Right renal pelvis (tissue), 4 donors: ENCODE measurements at regions not wholly inside any gene's neighbourhood (a gene's known extent, or its start where the extent isn't known, plus 50 kb on each side); places are given as distances from the start of the nearest gene placed in this dataset.
"Not testable (repeated sequence)": the region's sequence is repeated elsewhere in the genome, so short reads cannot be mapped to it uniquely, and the experiment has no call there.

Source experiments
- DNase-seq, 4 donors: peaks; one replicate each; pipeline ENCODE4 v3.0.0-alpha.2; 2013; ENCODE audit warnings: low read depth in 4 of 4, low spot score in 3 of 4, missing footprints in 1 of 4

DNA sequence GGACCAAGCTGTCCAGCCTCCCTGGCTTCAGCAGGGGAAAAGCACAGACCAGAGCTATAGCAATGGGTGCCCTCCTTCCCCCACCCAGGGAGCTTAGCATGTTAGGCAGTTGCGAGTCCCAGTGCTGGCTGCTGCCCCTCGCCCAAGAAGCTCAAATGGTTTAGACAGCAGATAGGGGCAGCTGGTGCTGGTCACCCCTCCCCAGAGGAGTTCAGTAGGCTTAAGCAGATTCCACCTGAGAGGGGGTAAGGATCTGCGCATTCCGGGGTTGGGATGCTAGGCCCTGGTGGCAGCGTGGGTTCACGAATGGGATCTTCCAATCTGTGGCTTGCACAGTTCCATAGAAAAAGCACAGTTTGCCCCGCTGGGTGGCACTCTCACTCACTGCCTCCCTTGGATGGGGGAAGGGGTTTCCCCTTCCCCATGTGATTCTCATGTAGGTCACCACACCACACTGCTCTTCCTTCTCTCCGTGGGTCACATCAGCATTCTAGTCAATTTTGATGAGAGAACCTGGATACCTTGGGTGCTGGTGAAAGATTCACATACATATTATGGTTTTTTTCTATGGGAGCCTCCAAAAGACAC is 665.6 kb downstream of the C12orf50 start:
- no peak for DNase-seq

DNA sequence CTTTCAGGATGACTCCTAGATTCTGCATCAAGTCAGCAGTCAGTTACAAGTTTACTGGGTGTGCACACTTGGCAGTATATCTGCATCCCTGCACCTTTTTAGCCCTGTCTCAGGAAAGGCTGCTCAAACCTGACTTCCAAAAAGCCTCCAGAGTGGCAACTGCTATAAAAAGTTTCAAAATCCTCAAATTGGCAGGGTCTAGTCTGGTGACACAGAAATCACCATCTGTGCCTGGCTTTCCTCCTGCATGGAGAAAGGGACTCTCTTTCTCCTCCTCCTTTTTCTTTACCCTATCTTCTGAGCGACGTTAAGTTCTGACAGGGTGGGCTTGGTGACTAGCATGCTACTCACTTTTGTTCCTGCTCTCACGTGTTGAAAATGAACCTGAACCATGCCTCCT is 679.5 kb downstream of the C12orf50 start:
- DNase-seq, result no peak

DNA sequence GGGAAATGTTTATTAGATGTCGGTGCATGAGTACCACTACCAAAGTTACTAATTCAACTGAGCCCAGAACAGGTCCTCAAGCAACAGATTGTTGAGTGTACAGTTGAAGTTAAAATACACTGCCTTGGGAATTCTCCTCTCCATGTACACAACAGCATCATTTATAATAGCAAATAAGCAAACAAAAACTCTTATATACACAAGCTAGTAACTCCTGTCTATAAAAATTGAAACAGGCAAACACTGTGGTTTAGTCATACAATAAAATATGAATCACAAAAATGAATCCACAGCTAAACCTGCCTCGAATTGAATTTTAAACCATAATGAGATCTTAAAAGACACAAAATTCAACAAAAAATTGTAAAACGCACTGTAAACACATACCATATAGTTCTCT is 681.1 kb downstream of the C12orf50 start:
- no peak for DNase-seq

DNA sequence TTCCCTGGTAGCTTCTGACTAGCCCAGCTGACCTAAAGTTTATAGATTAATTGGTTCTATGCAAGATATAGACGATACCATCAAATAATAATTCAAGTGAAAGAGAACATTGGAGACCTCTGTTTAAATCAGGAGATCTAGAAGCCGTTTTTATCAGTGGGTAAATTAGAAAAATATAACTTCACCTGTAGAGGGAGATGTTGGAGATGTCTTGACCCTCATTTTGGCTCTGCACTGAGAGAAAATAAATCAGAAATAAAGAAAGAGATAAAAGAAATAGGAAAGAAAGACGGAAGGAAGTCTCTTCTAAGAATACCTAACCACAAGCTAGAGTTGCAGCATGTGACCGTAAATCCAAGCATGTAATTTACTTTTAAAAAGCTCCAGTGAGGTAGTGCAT is 684.5 kb downstream of the C12orf50 start:
- DNase-seq, result no peak

DNA sequence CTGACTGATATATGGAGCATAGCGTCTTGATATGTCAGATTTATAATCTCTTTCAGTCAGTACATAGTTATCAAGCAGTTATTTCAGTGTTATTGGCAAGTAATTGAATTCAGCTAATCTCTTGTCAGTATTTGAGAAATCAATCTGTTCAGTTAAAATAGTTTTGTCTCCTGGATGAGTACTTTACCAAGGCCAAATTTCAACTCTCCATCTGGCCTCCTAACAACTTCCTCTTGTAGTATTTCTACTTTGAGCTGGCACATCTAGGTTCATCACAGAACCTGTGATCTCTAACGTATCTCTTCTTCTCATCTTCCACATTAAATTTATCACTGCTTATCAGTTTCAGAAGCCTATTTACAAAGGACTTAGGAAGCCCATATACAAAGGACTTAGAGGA is 690.5 kb downstream of the C12orf50 start:
- no peak for DNase-seq

DNA sequence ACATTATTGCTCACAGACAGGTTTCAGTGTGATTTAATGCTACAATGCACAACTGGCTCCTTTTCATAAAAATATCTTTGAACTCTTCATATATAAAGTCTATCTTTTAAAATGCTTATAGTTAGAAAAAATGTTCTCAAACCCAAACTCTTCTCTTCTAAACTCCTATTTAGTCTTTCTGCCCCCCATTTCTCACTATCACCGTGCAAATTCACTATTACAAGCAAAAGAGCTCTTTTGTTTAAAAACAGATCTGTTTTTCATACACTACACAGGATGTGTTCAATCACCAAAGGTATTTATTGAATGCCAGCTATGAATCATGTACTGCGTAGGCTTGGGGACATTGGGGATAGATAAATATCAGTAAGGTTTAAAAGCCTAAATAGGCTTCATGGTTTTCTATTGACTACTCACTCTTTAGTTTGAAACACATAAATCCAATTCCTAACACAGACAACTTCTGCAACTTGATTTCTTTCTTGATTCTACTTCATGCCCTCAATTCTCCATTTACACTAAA is 692.3 kb downstream of the C12orf50 start:
- no peak for DNase-seq

DNA sequence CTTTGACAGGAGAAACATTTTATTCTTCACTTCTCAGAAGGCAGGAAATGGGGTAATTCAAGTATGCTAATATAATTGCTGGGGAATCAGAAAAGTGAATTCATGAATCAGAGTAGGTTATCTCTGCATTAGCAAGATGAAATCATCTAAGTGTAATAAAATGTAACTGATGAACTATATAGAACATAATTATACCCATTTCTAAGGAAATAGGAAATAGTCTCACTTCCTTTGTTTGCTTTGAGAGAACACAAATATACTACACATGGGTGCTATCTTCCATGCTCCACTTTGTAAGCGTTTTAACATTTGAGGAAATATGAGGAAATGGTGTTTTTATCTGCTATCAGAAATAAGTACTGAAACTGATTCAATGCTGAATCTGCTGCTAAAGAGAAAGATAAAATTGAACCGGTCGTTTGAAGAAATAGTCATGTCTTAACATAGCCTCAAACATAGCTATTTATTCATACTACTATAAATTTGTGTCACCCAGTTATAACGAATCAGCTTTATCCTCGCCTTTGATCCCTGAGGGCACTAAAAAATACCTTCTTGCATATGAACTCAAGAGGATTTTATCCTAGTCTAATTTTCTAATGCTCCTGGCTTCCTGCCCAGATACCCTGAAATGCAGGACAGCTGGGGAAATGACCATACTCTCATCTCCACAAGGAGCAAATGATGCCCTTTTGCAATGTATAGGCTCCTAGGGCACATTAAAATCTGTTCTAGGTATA is 696.0 kb downstream of the C12orf50 start:
- no peak for DNase-seq

DNA sequence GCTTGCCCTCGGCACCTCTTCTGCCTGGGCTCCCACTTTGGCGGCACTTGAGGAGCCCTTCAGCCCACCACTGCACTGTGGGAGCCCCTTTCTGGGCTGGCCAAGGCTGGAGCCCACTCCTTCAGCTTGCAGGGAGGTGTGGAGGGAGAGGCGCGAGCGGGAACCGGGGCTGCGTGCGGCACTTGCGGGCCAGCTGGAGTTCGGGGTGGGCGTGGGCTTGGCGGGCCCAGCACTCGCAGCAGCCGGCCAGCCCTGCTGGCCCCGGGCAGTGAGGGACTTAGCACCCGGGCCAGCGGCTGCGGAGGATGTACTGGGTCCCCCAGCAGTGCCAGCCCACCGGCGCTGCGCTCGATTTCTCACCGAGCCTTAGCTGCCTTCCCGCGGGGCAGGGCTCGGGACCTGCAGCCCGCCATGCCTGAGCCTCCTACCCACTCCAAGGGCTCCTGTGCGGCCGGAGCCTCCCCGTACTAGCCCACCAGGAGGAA is 699.1 kb downstream of the C12orf50 start:
- DNase-seq, result not testable (repeated sequence)

DNA sequence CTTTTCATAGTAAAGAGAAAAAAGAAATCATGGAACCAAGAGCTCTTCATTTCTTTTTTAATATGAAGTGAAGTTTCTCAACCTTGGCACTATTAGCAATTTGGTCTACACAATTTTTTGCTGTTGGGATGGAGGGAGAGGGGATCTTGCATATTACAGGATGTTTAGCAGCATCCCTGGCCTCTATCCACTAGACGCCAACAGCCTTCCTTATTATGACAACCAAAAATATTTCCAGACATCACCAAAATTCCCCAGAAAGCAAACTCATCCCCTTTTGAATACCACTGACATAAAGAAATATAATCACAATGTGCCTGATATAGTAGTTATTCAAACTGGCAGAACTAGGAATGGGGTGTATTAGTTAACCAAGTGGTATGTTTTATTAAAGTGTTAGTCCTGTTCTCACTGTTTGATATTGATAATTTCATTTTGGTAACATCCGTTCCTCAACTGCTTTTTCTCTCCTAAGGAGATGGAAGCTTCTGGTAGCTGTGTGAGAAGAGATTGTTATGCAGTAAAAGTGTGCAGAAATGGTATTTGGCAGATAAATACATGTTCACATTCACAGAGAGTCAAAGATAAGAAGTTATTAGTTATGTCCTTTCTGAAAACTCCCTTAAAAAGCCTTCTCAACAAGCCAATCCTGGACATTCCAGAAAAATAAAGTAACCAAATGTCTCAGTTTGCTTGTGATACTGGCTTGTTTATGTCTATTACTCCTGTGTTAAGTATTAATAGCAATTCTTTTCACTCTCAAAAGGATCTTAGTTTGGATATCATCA is 699.9 kb downstream of the C12orf50 start:
- no peak for DNase-seq

DNA sequence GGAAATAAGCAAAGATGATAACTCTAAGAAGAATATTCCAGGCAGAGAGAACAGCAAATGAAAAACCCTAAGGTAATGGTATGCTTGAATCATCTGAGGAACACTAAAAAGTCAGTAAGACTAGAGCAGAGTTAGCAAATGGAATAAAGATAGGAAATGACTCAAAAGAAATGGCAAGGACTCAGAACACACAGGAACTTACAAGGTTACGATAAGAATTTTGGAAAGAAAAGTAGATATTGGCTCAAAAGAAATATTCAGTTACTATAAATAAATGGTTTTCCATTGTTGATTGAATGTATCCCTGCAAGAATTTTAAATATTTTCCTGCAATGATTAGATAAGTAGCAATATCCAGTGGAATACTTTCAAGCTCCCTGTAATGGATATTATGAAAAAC is 705.8 kb downstream of the C12orf50 start:
- DNase-seq, result no peak

DNA sequence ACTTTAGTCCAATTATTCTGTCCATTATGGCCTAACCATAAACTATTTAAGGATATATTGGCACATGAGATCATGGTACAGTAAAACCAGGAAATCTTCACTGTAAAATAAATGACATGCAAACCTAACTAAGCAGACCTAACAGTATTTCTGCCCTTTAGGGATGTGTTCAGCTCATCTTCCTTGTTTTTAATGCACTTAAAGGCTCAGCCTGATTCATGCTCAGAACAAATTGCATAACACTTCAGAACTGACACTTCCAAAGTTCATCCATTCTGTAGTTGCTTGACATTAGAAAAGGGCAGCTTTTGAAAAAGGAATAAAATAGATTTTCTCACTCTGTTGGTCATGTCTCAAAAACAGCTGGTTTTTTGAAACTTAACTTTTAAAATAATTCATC is 708.5 kb downstream of the C12orf50 start:
- no peak for DNase-seq

DNA sequence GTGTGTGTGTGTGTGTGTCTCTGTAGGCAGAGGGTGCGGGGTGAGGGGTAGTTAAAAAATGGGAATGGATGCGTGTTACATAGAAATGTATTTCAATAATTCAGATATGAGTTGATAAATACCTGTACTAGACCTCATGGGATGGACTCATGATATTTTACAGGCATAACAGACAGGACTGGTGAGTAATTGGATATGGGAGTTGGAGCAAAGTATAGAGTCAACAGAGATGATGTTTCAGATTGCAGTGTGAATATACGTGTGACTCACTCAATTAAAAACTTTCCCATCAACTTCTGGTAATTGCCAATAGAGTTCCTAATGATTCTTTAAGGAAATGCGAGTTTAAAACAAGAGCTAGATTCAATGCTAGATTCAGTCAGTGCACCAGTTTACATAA is 711.9 kb downstream of the C12orf50 start:
- no peak for DNase-seq

DNA sequence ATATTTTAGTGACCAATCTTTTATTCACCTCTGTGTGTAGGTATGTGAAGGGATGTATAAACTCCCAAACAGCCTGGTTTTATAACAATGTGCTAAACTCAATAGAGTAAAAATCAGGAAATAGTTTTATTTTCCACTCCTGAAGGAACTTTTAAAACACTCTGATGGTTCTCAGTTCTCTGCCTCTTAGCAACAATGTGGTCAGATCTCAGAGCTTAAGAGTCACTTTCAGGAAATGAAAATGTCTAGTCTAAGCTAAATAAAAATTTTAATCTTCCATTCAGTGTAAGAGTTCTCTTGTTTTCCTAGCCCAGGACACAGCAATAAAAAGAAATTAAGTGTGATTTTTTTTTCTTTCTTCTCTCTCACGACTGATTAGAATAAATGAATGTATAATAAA is 718.0 kb downstream of the C12orf50 start:
- no peak for DNase-seq

DNA sequence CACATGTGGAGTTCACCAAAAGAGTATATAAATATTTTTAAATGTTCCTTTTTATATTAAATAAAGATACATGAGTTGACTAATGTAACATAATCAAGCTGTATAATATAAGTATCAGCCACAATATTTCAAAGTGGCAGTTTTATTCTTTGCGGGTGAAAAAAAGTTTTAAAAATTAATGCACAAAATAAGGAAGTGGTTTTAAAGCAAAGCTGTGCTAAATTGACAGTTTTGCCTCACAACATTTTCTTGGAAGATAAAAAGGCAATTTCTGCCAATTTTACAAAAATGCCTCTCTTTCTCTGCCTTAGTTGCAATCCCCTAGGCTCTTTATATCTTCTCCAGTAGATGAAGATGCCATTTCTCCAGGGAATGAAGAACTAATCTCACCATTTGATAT is 719.1 kb downstream of the C12orf50 start:
- peak in 3 of 4 donors; percentile 9 to 15 (median 14) for DNase-seq

DNA sequence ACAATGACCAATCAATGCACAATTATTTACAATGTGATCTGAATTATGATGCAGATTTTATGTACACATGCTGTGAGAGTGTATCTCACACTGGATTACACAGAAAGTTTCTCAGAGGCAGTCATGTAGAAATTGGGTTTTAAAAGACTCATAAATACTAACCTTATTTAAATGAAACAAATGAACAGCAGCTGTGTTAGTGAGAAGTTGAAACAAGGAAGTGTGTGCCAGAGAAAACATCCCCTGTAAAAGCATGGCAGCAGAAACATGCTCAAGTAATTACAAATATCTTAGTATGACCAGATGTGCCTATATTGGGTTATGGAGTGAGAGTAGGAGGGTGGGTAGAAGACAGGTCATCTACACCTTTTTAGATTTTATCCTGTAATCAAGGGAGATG is 723.7 kb downstream of the C12orf50 start:
- no peak for DNase-seq

DNA sequence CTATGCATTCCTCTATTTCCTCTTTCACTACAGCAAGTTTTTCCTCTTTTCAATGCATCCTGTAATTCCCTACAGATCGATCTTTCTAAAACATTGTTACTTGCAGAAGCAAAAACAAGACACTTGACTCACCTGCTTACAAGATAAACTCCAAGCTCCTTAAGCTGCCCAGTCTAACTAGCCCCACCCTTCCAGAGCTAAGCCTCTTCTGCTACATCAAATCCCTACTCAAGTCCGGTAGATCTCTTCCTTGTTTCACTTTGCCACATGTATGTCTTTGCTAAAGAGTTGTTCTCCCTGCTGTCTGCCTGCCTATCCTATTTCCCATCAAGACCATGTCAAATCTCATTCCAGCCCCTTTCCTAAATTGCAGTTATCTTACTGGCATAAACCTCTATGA is 724.8 kb downstream of the C12orf50 start:
- no peak for DNase-seq

DNA sequence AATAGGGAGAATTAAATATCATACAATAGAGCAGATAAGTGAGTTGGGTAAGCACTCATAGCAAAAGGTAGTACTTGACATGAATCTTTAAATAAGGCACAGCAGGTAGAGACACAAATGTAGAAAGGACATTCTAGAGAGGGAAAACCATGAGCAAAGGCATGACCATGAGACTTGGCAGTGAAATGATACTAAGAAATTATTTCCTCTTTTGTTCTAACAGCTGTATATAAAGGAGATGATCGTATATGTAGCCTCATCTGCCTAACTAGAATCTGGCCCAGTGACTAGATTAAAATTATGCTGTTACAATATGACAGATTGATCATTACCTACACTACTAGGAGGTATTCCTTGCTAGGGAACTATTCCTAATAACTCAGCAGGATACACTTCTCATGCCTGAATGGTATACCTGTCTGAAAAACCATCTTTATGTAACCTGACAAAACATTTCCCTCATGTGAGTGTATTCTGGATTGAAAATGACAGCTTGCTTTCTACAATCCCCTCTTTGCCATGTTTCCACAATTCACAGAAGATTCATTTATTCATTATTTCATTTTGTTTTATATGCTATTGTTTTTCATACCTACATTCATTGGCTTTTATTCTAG is 725.7 kb downstream of the C12orf50 start:
- no peak for DNase-seq

DNA sequence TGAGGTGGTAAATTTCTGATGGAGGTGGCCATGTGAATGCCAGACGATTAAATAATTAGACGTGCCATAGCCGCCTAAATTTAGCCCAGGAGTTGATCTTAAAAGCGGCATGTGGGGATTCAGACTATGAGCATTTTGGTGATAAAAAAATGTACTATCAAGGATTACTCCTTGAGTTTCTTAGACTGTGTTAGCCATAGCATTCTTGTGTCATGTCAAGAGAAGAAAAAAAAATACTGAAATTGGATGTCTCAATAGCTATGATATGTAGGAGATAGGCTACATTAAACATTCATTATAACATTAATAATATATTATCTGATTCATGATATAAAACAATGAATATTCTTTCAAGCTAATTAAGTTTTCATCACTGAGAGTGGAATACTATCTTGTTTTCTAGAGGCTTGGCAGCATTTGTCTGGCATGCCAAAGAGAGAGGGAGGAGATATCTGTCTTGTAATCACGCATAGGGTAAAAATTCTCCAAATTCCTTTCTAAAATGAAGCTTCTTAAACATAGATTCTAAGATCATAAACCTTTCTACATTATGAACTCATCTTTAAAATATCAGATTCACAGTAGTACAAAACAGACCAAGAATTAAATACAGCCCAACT is 727.0 kb downstream of the C12orf50 start:
- no peak for DNase-seq

DNA sequence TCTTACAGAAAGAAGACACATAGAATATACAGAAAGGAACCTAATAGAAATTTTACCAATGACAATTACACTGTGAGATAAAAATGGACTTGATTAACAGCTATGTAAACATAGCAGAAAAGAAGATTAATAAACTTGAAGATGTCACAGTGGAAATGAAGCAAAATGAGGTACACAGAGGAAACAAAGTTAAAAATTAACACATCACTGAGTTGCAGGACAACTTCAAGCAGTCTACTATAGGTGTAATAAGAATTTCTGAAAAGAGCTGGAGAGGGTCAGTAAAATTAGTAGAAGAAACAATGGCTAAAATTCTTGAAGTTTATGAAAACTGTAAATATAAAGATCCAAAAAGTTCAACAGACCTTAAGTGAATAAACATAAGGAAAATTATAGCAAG is 738.7 kb downstream of the C12orf50 start:
- DNase-seq, result no peak

DNA sequence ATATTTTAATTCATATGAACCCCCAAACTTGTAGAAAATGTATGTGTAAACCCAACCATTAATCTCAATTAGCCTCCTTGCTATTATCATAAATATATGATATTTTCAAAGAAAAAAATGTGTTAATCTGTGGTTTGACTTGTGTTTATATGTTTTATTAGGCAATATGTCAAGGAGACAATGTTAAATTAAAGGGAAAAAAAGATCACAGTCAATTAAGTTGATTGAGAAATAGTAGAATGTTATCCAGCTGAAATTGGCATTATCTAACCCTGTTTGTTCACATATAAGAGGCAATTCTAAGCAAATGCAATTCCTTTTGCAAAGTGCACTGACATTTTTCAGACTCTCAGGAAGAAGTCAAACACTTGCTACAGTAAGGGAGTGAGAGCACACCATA is 745.3 kb downstream of the C12orf50 start:
- no peak for DNase-seq

DNA sequence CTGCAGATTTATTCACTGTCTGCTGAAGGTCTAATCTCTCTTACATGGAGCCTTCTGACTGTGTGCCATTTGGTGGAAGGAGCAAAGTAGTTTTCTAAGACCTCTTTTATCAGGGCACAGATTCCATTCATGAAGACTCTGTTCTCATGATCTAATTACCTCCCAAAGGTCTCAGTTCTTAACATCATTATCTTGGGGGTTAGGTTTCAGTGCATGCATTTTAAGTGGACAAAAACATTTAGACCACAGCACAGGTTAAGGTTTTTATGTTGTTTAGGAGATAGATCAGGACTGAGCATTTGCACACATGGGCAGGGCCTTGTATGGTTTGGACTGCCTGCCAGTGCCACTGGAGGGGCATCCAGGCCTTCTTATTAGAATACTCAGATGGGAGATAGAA is 746.1 kb downstream of the C12orf50 start:
- DNase-seq, result no peak
